ENCODE measurements at regions not wholly inside any gene's neighbourhood (a gene's known extent, or its start where the extent isn't known, plus 50 kb on each side); places are given as distances from the start of the nearest gene placed in this dataset.

DNA sequence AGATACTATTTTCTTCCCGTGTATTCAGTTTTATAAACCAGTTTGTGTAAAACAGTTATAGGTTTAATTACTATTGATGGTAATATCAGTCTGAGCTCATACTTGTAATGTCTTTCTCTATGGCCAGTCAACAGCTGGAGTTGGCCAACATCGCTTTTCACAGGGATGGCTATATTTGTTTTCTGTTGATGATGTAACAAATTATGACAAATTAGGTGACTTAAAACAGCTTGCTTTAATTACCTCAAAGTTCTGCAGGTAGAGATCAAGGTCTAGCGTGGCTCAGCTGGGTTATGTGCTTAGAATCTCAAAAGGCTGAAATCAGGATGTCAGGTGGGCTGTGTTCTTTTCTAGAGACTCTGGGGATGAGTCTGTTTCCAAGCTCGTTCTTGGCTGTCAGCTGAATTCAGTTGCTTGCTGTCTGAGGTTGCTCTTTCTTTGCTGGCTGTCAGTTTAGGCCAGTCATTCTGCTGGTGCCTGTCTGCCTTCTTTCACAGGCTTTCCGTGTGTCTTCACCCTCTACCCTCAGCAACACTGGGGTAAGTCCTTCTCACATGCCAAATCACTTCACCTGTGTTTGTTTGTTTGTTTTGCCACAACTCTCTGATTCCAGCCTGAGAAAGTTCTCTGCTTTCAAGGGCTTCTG, 370.2 kb upstream of the E2F7 start:
- no peak for DNase-seq (ENCODE audit: low spot score)
- no peak for TF ChIP-seq CTCF (IDR thresholded peaks at IDR 0.05; ENCODE audit: extremely low read depth, missing control alignments)

GRCh38 chr12:77433799-77434198, 368.4 kb upstream of the E2F7 start:
- DNase-seq (ENCODE audit: low spot score), result no peak

GRCh38 chr12:77429426-77429825, 364.1 kb upstream of the E2F7 start:
- no peak for TF ChIP-seq CTCF (IDR thresholded peaks at IDR 0.05; ENCODE audit: extremely low read depth, missing control alignments)
- DNase-seq (ENCODE audit: low spot score), result no peak

More at GRCh38 chr12:77433799-77434198, 368.4 kb upstream of the E2F7 start:
- TF ChIP-seq CTCF (IDR thresholded peaks at IDR 0.05; ENCODE audit: extremely low read depth, missing control alignments), result no peak

GRCh38 chr12:77421152-77421551, 355.8 kb upstream of the E2F7 start:
- TF ChIP-seq CTCF (IDR thresholded peaks at IDR 0.05; ENCODE audit: extremely low read depth, missing control alignments), result no peak
- DNase-seq (ENCODE audit: low spot score), result no peak

- no peak for TF ChIP-seq CTCF (IDR thresholded peaks at IDR 0.05; ENCODE audit: extremely low read depth, missing control alignments)
- DNase-seq (ENCODE audit: low spot score), result no peak
Measured at GRCh38 chr12:77409551-77409950, 344.2 kb upstream of the E2F7 start.

DNA sequence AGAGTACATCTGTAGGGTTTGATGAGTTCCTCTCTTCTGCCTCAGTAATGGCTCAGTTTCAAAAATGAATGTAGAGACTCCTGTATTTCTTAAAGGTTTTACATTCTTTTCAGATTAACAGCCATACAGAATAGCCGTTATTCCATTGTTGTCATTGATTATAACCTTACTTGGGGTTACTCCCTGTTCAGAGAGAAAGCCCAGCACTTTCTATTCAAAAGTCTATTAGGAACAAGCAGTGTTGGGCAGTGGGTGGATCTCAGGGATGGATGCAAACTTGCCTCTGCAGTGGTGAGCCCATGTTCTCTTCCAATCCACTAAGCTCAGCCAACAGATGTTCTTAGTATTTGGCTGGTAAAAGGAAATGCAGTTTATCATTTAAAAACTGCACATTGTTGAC, 342.6 kb upstream of the E2F7 start:
- DNase-seq (ENCODE audit: low spot score), result no peak
- TF ChIP-seq CTCF (IDR thresholded peaks at IDR 0.05; ENCODE audit: extremely low read depth, missing control alignments), result no peak

- TF ChIP-seq CTCF (IDR thresholded peaks at IDR 0.05; ENCODE audit: extremely low read depth, missing control alignments), result no peak
- DNase-seq (ENCODE audit: low spot score), result no peak
Measured at GRCh38 chr12:77406219-77406905, 341.0 kb upstream of the E2F7 start.
